Activated CD8-positive, alpha-beta memory T cell treated with anti-CD3 and anti-CD28 coated beads, Interleukin-2, amount 50 U/mL, for 24 hours (primary cell): ENCODE measurements at regions not wholly inside any gene's neighbourhood (a gene's known extent, or its start where the extent isn't known, plus 50 kb on each side); places are given as distances from the start of the nearest gene placed in this dataset.

ENCODE experiments used
- DNase-seq: peaks from one replicate; pipeline ENCODE4 v3.0.0-alpha.2; 2020; ENCODE audit errors: extremely low read depth

DNA sequence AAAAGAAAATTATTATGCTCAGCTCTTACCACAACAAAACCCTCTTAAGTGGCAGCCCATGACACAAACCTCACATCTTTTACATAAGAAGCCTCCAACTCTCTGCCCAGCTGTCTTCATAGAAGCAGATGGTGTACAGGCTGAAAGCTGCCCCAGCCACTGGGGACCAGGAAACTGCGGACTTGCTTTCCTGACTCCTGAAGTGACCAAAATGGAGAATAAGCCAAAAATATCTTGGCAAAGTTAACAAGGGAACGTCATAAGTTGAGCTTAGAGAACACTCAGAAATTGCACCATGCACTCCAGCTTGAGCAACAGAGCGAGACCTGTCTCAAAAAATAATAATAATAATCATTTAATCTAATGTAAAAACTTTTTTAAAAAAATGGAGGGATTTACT is 160.3 kb upstream of the CDYL start:
- no peak for DNase-seq

DNA sequence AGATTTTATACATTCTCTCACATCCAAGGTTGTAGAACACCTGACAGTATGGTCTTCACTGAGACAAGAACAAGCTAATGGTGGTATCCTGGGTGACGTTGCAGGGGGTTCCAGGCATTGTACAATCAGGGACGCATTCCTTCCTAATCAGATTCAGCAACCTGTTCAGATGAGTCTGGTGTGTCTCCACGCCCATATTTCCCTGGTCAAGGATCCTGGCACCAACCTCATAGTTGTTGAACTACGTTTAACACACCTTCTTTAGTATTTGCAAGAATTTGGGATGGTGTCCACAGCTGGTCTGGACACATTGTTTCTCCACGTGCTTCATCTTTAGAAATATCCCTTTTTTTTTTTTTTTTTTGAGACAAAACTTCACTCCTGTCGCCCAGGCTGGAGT is 161.0 kb upstream of the CDYL start:
- no peak for DNase-seq

DNA sequence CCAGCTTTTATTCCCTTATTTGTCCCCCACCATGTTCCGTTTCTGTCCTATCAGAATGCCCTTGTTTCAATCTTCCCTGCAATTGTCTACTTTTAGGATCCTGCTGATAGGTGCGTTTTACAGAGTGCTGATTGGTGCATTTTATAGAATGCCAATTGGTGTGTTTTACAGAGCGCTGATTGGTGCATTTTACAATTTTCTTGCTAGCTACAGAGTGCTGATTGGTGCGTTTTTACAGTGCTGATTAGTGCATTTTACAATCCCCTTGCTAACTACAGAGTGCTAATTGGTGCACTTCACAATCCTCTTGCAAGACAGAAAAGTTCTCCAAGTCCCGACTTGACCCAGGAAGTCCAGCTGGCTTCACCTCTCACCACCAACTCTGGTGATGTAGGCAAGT is 161.6 kb upstream of the CDYL start:
- no peak for DNase-seq

DNA sequence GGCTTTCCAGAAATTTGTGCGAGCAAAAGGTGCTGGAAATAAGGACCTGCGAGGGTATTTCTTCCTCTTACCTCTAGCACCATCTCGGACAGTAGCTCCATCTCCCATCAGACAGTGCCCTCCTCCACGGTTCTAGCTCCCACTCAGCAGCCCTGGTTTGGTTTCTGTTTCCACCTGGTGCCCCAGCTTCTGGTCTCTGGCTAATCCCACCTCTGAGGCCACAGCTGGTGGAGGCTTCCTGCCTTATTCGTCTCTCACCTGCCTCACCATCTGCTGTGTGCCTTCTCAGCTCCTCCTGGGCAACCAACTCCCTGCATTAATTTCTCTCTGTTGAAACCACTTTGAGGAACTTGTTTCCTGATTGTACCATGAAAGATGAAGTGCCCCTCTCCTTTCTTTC is 162.4 kb upstream of the CDYL start:
- no peak for DNase-seq

DNA sequence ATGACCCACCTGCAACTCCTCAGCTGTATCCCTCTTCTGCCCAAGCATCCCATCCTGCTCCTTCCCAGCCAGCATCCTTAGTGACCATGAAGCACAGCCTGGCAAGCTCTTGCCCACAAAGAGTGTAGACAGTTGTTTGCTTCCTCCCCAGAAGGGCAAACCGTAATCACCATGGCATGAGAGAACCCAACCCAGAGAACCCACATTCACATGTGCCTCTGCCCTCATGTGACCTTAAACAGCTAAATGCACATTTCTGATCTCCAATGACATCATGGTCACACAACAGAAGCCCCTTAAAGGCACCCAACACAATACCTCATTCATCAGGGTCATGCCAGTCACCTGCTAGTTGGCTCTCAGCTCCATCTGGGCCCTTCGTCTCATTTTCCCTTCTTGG is 162.8 kb upstream of the CDYL start:
- DNase-seq: no peak

DNA sequence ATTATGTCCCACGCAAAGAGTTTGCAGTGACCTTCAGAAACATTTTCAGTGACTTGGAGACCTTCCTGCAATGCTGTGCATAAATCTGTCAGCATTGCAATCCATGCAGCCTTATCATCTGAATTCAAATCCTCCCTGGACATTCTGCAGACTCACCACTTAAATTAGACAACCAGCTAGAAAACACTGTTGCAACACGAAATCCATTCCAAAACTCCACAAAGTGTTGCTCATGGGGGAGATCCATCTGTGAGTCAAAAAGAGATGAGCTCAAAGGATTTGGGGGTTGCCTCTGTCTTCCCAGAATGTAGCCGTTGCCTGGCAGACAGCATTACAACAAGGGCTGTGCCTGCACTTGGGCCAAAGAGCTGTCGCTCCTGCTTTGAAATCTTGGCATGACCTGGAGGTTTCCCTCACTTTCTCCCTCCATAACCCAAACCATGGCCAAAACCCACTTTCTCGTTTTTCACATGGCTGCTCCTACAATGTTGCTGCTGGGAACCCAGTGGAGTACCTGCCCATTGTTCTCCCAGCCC is 163.5 kb upstream of the CDYL start:
- DNase-seq: no peak

DNA sequence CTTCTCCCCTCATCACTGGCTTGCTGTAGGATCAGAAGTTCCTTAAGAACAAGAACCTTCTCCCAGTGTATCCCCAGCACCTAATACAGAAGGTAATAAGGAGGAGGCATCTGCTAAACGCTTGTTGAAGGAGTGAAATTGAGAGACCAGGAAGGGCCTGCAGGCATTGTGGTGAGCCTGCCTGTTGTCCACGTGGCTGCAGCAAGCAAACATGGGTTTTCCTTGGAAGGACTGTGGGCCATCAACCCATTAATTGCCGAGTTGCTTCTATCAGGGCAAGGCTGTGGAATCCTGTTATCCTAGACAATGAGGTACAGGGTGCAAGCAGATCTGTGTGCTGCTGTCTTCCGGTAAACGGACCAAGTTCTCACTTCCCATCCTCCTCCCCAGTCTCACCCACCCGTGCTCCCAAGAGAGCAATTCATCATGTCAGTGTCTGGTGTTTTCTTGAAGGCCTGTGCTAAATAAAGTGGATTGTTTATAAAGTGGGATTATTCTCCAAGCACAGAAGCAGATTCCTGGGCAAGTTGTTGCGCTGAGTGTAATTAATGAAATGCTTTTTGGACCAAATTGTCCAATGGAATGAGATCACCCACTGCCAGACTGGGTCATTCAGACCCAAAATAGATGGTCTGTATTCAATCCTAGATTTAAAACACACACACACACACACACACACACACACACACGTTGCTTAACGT is 164.6 kb upstream of the CDYL start:
- DNase-seq: no peak

DNA sequence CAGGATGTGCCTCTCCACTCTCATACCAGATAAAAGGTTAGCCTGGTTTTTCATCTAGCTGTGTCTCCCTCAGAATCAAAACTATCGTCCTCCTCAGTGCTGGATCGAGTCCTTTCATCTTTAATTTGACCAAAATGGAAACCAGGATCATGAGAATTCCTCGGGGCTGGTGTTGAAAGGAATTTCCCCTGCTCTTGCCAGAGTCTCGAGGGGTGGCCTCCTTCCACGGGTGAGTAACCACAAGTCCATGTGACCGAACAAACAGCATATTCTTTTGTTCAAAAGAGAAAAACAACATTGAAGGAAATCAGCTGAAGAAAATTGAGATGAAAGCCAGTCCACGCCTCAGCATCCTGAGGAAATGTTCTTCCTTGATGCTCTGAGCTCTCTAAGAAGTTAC is 165.9 kb upstream of the CDYL start:
- DNase-seq: no peak

DNA sequence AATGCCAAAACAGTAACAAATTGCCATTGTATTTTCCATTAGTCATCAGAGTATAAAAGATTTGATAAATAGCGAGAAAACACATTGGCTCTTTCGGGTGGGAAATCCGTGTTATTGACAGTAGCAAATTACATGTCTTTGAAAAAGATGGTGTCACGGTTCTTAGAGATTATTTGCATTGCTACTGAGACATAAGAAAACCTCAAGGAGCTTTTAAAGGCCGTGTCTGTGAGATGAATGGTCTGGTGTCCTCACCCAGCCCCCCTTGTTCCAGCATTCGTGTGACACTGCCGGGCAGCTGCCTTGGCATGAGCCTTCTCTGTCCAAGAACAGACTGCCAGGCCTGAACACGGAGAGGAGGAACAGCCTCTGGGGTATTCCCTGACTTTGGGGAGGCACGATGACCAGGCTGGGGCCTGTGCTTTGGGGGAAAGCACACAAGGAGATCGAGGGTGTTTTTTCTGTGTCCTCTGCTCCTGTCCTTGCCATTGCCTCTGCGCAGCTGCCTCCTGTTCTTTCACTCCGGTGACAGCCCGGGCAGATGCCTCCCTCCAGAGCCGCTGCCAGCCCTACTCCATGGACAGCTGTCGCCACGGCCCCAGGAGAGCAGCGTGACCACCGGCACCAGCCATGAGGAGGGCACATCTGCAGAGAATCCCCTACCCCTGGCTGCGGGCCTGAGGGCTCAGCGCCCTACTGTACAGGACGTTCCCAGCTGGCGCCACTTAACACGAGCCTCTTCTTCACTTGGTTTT is 167.7 kb upstream of the CDYL start:
- DNase-seq: no peak

DNA sequence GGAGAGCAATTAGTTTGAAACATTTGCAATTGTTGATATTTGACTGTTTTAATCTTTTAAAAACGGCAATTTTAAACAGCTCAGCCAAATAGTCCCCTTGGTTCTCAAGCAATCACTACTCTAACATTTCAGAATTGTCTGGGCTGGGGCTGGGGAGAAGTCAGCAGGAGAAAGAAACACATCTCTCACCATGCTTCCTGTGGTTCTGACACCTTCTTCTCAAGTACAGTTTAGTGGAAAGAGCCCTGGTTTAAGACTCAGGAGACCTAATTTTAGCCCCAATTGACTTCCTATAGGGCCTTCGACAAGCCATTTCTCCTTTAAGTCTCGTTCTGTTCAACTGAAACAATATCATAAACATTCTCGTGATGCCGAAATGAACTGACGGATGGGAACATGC is 168.4 kb upstream of the CDYL start:
- DNase-seq: no peak

DNA sequence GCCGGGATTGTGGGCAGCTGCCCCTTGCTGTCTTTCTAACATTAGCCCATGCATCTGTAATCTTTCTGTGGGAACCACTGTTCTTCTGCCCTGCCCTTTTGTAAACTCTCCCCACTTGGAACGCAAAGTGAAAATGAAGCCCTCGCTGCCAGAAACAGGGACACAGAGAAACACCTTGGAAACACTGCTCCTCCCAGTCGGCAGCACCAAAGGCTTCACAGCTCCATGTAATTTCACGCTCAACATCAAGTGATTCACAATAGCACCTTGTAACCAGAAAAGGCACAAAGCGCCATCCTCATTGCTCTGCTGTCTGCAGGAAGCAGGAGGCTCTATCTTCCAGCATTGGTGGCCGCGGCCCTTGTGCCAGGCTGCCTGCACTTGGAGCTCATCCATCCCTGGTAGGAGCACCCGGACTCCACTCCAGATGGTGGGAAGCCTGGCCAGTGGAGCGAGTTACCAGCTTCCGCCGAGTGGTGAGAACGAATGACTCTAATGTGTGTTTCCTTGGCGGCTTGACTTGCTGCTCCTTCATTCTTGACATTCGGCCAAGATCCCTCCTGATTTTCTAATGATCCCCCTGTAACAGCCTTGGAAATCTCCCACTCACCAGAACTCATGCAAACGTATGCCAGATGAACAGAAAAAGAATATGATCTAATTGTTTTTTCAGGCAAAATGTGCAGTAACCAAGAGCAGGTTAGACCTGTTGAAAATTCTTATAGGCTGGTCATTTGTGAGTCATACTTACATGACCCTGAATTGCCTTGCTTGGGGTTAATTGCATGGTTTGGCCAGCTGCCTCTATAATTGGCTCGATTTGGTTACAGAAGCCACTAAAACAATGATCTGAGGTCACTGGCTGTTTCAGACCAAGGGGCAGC is 169.1 kb upstream of the CDYL start:
- DNase-seq: no peak

DNA sequence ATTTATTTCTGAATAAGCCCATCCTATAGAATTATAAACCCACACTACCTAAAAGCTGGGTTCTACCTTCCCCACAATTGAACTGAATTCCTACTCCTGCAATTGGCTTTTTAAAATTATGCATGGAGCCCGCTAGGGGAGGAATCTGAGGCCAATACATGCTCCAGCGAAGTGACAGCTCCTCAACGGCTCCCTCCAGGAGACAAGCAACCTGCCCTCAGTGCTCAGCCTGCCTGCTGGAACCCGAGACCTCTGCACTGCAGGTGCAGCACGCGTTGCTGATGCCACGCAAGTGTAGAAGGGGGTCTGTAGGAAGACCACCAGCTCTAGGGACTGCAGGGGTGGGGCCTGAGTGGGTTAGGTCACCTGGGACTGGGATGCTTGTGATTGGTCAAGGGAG is 170.2 kb upstream of the CDYL start:
- DNase-seq: no peak

DNA sequence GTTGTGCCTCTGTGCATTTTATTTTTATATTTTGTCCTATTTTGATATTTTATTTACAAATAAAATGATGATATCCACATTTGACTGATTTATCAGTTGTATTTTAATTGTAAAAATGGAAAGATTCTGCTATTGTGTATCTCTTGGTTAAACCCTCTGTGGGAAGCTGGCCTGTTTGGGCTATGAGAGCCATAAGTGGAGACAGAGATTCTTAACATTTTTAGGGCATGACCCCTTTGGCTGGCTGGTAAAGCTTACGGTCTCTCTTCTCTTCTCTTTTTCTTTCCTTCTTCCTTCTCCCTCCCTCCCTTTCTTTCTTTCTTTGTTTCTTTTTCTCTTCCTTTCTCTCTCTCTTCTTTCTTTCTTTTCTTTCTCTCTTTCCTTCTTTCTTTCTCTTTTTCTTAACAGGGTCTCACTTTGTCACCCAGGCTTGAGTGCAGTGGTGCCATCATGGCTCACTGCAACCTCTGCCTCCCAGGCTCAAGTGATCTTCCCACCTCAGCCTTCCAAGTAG is 172.3 kb upstream of the CDYL start:
- DNase-seq: no peak

DNA sequence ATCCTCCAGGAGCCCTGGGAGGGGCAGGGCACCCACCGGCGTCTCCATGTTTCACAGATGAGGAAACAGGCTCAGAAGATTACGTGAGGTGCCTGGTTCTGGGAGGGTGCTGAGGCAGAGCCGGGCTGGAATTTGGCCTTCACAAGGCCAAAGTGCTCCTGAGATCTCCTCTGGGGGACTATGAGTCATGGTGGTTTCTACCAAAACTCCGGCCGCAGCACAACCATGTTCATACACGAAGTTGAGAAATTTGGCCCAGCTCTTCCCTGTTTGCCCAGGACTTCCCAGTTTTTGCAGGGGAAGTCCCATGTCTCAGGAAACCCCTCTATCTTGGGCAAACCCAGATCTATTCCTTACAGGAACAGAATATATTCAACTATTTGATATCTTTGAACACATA is 172.9 kb upstream of the CDYL start:
- DNase-seq: no peak

DNA sequence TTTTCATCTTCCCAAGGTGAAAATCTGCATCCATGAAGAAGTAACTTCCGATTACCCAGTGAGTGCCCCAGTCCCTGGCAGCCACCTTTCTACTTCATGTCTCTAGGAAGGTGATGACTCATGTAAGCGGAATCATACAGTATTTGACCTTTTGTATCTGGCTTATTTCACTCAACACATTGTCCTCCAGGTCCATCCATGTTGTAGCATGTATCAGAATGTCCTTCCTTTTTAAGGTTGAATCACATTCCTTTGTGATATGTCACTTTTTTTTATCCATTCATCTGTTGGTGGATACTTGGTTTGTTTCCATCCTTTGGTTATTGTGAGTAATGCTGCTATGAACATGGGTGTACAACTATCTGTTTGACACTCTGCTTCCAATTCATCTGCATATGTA is 176.3 kb upstream of the CDYL start:
- DNase-seq: no peak

DNA sequence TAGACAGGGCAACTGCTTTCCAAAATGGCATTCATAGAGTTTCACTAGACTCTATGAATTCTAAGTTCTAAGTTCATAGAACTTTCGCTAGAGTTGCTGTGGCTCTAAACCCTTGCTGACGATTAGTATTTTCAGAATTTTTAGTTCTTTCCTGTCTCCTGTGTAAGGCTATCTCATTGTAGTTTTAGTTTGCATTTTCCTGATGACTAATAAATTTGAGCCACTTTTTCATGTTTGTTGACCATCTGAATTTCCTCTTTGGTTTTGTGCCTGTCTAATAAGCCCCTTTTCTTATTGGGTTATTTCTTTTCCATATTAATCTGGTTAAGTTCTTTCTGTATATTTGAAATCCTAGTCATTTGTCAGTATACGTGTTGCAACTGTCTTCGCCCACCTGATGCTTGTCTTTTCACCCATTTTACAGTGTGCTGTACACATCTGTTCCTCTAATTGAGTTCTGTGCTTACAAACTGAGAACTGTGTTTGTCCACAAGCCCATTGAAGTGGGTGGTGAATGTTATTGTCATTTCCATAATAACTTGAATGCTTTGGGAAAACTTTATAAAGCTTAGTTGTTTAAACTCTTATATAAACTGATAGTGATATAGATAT is 177.7 kb upstream of the CDYL start:
- DNase-seq: no peak

DNA sequence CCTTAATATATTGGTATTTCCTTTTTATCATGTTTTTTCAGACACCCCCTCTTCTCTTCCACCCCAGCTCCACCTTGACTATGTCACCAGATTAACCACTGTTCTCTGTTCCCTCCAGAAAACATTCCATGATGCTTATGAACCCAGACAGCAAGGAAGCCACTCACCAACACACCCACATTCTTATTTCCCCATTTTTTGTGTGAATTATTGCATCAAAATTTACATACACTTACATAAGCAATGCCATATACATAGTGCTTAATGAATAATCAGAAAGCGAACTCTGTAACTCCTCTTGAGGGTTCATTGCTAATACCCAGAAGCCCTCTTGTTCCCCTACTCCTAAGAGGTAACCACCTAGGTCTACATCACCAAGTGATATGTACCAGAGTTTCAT is 182.3 kb upstream of the CDYL start:
- no peak for DNase-seq

DNA sequence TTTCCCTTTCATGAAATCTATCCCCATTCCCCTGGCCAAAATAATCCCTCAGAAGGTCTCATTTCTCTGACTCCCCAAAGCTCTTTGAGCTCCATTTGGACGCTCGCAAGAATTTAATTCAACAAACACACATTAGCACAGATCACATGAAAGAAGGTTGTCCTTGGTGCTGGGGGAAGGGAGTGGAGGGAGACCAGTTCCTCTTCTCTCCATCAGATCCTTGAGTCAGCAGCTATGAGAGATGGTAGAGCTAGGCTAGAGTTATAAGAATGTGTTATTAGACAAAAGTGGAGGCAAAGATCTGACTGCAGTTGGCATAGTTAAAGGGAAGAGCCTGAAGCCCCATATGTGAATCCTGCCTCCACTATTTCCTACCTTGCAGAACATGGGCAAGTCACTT is 184.2 kb upstream of the CDYL start:
- no peak for DNase-seq

DNA sequence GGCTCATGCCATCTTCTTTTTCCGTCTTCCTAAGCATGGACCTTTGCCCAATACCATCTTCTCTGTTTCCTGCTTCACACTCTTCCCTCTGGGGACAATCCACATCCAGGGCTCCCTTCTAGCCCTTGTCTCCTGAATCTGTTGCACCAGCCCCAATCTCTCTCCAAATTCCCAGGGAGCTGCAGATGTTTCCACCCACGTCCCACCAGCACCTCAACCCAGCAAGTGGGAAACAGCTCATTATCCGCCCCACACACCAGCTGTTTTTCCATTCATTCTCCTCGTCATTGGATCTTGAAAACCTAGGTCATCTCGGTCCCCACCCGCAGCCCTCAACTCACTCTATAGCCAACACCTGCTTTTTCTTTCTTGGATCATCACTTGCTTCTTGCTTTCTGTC is 185.0 kb upstream of the CDYL start:
- DNase-seq: no peak

DNA sequence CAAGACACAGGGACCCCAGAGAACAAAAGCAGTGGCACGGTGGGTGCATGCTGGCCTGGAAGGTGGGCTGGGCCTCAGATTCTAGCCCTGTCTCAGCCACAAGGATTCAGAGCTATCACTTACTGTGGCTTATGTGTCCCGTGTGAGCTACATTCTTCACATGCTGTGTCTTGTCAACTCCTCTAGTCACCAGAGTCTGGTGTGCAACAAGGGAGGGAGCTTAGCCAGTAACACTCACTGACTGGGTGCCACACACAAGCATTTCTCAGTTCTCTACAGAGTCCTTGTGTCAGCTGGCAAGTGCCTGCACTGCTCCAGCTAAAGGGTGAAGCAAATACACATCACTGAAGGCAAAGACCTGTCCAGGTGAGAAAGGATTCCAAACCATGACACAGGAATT is 186.9 kb upstream of the CDYL start:
- DNase-seq: no peak

DNA sequence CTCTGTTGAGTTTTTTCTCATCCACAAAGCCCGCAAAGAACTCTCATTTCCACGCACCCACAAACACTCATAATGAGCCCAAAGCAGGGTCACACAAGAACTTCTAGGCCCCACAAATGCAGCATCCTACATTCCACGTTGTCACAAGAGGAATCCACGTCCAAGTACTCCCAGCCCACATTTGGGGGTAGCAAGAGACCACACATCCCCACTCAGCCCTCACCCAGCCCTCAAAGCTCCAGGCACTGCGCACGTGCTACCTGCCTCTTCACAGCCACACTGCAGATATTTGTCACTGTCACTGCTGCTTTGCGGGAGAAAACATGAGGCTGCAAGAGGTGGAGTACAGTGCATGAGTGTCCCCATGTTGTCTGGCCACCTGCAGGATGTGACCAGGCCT is 187.6 kb upstream of the CDYL start:
- DNase-seq: no peak

DNA sequence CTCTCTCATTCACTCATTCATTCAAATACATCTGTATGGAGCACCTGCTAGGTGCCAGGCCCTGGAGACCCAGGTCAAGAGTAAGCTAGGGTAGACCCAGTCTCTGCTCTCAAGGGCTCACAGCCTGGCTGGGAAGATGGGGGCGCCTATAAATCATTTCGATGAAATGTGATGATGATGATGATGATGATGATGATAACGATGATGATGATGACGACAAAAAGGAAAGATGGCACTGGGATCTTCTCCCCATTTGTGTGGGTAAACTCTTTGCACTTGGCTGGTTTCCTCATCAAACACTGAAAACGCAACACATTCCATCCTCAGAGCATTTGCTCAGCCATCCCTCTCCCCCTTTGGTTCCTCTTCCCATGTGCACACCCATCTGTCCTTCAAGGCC is 188.0 kb upstream of the CDYL start:
- no peak for DNase-seq
